Fibroblast of the aortic adventitia (primary cell): ENCODE measurements at regions not wholly inside any gene's neighbourhood (a gene's known extent, or its start where the extent isn't known, plus 50 kb on each side); places are given as distances from the start of the nearest gene placed in this dataset.

Experiments used
- DNase-seq: peaks from one replicate; pipeline ENCODE4 v3.0.0-alpha.2; 2010; ENCODE audit warnings: low read depth
- H3K4me3 ChIP-seq: 2 replicates; pipeline ENCODE4 v1.5.1; 2011; ENCODE audit warnings: low read depth, mild to moderate bottlenecking, control low read depth, low read length, moderate library complexity
- TF ChIP-seq, protein P1 (sequence below): IDR thresholded peaks from 2 replicates; pipeline ENCODE4 v1.5.1; 2011; ENCODE audit warnings: mild to moderate bottlenecking, low read length, control low read depth, inconsistent platforms; ENCODE audit not compliant: insufficient read depth

DNA sequence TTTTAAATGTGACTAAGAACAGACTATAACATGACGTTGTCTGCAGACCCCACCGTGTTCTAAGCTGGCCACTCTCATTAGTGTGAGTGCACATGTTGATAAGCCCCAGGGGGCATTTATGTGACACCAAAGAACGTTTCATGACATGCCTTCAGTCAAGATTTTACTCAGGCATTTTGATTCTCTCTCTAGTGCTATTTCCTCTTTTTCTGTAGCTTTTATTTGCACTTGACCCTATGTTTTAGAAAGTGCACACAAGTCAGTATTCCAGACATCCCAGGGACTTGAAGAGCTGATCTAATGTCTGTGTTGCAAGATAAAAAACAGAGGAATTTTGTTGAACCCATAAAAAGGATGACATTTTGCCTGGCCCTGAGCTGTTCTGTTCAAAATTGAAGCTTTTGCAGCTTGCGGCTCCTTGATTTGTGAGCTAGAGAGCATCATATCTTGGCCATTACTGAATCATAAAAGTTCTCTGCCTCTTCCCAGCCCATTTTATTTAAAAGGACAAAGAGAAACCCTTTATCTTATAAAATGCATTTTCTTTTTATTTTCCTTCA is 80.9 kb upstream of the TYRP1 start:
- no peak overlapping the region for H3K4me3 ChIP-seq
- TF ChIP-seq, protein P1, sequence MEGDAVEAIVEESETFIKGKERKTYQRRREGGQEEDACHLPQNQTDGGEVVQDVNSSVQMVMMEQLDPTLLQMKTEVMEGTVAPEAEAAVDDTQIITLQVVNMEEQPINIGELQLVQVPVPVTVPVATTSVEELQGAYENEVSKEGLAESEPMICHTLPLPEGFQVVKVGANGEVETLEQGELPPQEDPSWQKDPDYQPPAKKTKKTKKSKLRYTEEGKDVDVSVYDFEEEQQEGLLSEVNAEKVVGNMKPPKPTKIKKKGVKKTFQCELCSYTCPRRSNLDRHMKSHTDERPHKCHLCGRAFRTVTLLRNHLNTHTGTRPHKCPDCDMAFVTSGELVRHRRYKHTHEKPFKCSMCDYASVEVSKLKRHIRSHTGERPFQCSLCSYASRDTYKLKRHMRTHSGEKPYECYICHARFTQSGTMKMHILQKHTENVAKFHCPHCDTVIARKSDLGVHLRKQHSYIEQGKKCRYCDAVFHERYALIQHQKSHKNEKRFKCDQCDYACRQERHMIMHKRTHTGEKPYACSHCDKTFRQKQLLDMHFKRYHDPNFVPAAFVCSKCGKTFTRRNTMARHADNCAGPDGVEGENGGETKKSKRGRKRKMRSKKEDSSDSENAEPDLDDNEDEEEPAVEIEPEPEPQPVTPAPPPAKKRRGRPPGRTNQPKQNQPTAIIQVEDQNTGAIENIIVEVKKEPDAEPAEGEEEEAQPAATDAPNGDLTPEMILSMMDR, result no peak
- no peak for DNase-seq

DNA sequence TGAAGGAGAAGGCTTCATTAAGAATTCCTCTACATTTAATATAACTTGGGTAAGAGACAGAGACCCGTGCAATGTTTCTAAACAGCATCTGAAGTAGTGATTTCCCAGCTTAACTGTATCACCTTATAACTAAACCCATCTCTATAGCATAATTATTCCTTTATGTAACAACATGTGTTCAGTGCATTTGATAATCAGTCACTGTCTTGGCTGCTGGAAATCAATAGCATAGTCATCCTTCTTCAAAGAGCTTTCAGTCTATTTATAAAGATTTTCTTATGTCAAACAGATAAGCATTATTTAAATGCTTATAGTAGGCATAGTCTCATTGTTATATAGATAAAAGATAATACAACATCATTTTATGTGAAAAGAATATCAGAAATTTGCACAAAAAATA is 80.1 kb upstream of the TYRP1 start:
- no peak for DNase-seq
- TF ChIP-seq, protein P1, result no peak
- no peak overlapping the region for H3K4me3 ChIP-seq

DNA sequence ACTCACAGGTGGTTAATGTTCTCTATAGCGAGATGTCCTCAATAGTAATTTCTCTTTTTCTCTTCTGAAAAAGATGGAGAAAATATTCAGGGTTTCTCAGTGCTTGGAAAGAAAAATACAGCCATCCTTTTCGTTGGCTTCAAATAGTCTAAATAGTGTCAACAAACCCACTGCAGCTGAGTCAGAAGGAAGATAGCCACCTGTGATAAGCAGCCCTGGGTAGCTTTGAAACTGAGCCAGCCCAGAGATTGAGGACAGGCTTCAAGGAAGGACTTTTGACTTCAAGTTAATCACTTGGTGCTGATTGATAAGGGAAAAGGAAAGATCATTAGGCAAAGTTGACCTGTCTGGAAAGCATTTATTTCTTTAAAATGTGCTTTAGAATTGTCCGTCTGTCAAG is 78.7 kb upstream of the TYRP1 start:
- H3K4me3 ChIP-seq, result no peak overlapping the region
- TF ChIP-seq, protein P1, result no peak
- DNase-seq, result no peak

- TF ChIP-seq, protein P1, result no peak
- H3K4me3 ChIP-seq, result no peak overlapping the region
- no peak for DNase-seq
These were observed 74.2 kb upstream of the TYRP1 start for GRCh38 chr9:12618956-12619355.

DNA sequence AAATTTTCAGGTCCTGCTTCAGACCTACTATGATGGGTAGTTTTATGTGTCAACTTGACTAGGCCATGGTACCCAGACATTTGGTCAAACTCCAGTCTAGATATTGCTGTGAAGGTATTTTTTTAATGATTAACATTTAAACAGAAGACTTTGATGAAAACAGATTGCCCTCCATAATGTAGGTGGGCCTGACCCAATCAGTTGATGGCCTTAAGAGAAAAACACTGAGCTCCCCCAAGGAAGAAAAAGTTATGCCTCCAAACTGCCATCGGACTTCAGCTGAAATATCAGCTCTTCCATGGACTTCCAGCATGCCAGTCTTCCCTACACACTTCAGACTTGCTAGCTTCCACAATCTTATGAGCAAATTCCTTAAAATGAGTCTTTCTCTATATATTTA is 67.3 kb upstream of the TYRP1 start:
- no peak for DNase-seq
- no peak overlapping the region for H3K4me3 ChIP-seq
- TF ChIP-seq, protein P1, result no peak

DNA sequence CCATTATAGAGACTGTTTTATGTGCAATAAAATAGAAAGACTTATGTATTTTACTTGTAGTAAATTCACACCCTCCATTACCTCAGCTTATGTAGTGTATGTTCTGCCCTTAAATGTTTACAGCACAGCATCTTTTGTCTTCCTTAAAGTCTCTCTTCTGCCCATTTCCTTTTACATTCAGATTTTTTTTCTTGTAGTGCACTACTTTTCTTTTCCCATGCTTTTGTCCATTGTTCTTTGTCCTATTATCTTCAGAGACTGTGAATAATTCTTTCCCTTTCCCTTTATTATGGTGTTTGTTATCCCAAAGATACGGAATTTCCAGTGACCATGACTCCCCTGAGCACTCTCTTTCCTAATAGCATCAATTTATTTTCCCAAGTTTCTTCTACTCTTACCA is 66.1 kb upstream of the TYRP1 start:
- no peak for DNase-seq
- TF ChIP-seq, protein P1, result no peak
- H3K4me3 ChIP-seq, result no peak overlapping the region

DNA sequence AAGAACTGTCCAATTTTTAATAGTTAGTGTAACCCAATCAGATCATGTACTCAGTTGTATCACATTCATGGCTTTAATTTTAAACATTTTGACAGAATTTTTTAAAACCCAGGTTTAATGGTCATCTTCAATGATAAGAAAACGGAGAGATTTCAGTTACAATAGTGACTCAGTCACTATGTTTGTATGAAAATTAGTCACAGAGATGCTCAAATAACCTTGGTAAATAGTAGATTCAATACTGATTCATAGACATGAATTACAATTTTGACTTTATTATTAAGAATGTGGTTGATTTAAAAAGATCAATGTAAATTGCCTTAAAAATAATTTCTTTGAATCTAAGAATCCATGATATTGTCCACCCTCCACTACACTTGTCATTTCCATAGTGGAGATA is 64.6 kb upstream of the TYRP1 start:
- H3K4me3 ChIP-seq, result no peak overlapping the region
- no peak for DNase-seq
- TF ChIP-seq, protein P1, result no peak
